ENCODE measurements at regions not wholly inside any gene's neighbourhood (a gene's known extent, or its start where the extent isn't known, plus 50 kb on each side); places are given as distances from the start of the nearest gene placed in this dataset.

DNA sequence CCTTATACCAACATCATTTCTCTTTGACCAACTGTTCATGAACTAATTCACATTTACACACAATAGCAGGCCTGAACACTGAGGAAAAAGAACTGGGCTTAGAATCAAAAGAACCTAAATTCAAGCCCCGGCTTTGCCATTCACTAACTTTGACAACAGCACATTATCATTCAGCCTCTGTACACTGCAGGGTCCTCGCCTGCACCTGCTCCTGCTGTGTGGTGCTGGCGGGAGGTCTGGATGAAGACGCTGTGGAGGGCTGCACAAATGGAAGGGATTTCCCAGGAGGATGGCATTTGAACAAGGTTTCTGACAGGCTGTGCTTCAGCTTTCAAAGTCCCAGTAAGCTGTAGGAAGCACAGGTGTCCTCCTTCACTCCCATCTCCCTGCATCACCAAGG is 151.2 kb downstream of the ZDHHC21 start:
- TF ChIP-seq, protein P1, sequence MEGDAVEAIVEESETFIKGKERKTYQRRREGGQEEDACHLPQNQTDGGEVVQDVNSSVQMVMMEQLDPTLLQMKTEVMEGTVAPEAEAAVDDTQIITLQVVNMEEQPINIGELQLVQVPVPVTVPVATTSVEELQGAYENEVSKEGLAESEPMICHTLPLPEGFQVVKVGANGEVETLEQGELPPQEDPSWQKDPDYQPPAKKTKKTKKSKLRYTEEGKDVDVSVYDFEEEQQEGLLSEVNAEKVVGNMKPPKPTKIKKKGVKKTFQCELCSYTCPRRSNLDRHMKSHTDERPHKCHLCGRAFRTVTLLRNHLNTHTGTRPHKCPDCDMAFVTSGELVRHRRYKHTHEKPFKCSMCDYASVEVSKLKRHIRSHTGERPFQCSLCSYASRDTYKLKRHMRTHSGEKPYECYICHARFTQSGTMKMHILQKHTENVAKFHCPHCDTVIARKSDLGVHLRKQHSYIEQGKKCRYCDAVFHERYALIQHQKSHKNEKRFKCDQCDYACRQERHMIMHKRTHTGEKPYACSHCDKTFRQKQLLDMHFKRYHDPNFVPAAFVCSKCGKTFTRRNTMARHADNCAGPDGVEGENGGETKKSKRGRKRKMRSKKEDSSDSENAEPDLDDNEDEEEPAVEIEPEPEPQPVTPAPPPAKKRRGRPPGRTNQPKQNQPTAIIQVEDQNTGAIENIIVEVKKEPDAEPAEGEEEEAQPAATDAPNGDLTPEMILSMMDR (IDR thresholded peaks at IDR 0.05) = no peak
- no peak for TF ChIP-seq POLR2A (IDR thresholded peaks at IDR 0.05)

Measured in adrenal gland (tissue), 5 donors.